GM23338 (cell line): ENCODE measurements at regions not wholly inside any gene's neighbourhood (a gene's known extent, or its start where the extent isn't known, plus 50 kb on each side); places are given as distances from the start of the nearest gene placed in this dataset.

ENCODE experiments used
- ATAC-seq: fragments of 200-7000 bp; cut with Tn5 transposase; 3 replicates; pipeline ENCODE4 v1.9.1; 2020
- DNase-seq: peaks from one replicate; pipeline ENCODE4 v3.0.0-alpha.2; 2015; ENCODE audit warnings: low spot score
- H2AFZ ChIP-seq: fragments of 200-600 bp; sonication (generic); 2 replicates; pipeline ENCODE4 v1.8.0; 2016; ENCODE audit warnings: antibody characterized with exemption, mild to moderate bottlenecking, moderate library complexity
- H3F3A ChIP-seq: fragments of 200-600 bp; sonication (generic); replicated peaks from 2 replicates; pipeline ENCODE4 v1.8.0; 2017; ENCODE audit warnings: antibody characterized with exemption, mixed run types, low read depth
- H3K27ac ChIP-seq: fragments of 200-600 bp; sonication (generic); 2 replicates; pipeline ENCODE4 v1.6.1; 2016; ENCODE audit warnings: low read depth
- H3K27me3 ChIP-seq: fragments of 200-600 bp; sonication (generic); 2 replicates; pipeline ENCODE4 v1.8.0; 2016; ENCODE audit warnings: mild to moderate bottlenecking, mixed run types, moderate library complexity; ENCODE audit not compliant: insufficient read depth
- H3K36me3 ChIP-seq: fragments of 200-600 bp; sonication (generic); 2 replicates; pipeline ENCODE4 v1.8.0; 2016; ENCODE audit warnings: mild to moderate bottlenecking; ENCODE audit not compliant: insufficient read depth
- H3K4me1 ChIP-seq: fragments of 200-600 bp; sonication (generic); 2 replicates; pipeline ENCODE4 v1.8.0; 2016; ENCODE audit warnings: mild to moderate bottlenecking, moderate library complexity; ENCODE audit not compliant: insufficient read depth
- H3K4me2 ChIP-seq: fragments of 200-600 bp; sonication (generic); 2 replicates; pipeline ENCODE4 v1.7.1; 2017; ENCODE audit warnings: mixed run types
- H3K4me3 ChIP-seq: fragments of 200-600 bp; sonication (generic); 2 replicates; pipeline ENCODE4 v1.6.1; 2016; ENCODE audit warnings: mixed run types
- H3K79me2 ChIP-seq: fragments of 200-600 bp; sonication (generic); replicated peaks from 2 replicates; pipeline ENCODE4 v1.8.0; 2017; ENCODE audit warnings: mild to moderate bottlenecking; ENCODE audit not compliant: insufficient read depth
- H3K9me2 ChIP-seq: fragments of 200-600 bp; sonication (generic); 2 replicates; pipeline ENCODE4 v1.8.0; 2017; ENCODE audit not compliant: insufficient read depth
- H4K20me1 ChIP-seq: fragments of 200-600 bp; sonication (generic); replicated peaks from 2 replicates; pipeline ENCODE4 v1.8.0; 2017; ENCODE audit warnings: mild to moderate bottlenecking; ENCODE audit not compliant: insufficient read depth
- H3K27ac Mint-ChIP-seq: 2 replicates; pipeline ENCODE4 v1.8.0; 2020; ENCODE audit warnings: inconsistent platforms, mild to moderate bottlenecking, moderate library complexity, mixed read lengths
- H3K27me3 Mint-ChIP-seq: 3 replicates; pipeline ENCODE4 v1.8.0; 2022; ENCODE audit warnings: low read depth, mild to moderate bottlenecking, moderate library complexity, mixed read lengths, inconsistent platforms; ENCODE audit not compliant: insufficient read depth, poor library complexity
- H3K36me3 Mint-ChIP-seq: 3 replicates; pipeline ENCODE4 v1.8.0; 2021; ENCODE audit warnings: low read depth, mild to moderate bottlenecking, inconsistent platforms, moderate library complexity, mixed read lengths
- H3K4me1 Mint-ChIP-seq: 3 replicates; pipeline ENCODE4 v1.8.0; 2020; ENCODE audit warnings: mild to moderate bottlenecking, inconsistent platforms, mixed read lengths
- H3K4me3 Mint-ChIP-seq: 3 replicates; pipeline ENCODE4 v1.8.0; 2021; ENCODE audit warnings: moderate library complexity, mild to moderate bottlenecking, inconsistent platforms, mixed read lengths
- H3K9me3 Mint-ChIP-seq: 3 replicates; pipeline ENCODE4 v1.8.0; 2020; ENCODE audit warnings: moderate library complexity, mild to moderate bottlenecking, inconsistent platforms, mixed read lengths
- CREB1 ChIP-seq: fragments of 250-450 bp; sonication (Bioruptor Pico); IDR thresholded peaks from 2 replicates; pipeline ENCODE4 v1.5.0; 2020; ENCODE audit warnings: low read depth, mild to moderate bottlenecking, moderate library complexity
- CTCF ChIP-seq, 2 experiments: fragments of 200-600 bp in 1 of 2; sonication (generic) in 1 of 2; conservative IDR thresholded peaks; 2 replicates each; pipeline versions ENCODE4 v1.5.1 to v1.6.1; 2016 to 2017; ENCODE audit warnings: antibody characterized with exemption in 2 of 2, low read depth in 2 of 2, mild to moderate bottlenecking in 2 of 2, moderate library complexity in 1 of 2
- EZH2 ChIP-seq: fragments of 200-600 bp; sonication (generic); IDR thresholded peaks from one replicate; pipeline ENCODE4 v1.8.0; 2017; ENCODE audit warnings: antibody characterized with exemption, mild to moderate bottlenecking, low read depth; ENCODE audit not compliant: unreplicated experiment
- JUNB ChIP-seq: IDR thresholded peaks from one replicate; pipeline ENCODE4 v1.6.1; 2016; ENCODE audit warnings: antibody characterized with exemption; ENCODE audit not compliant: unreplicated experiment
- STAT1 ChIP-seq: IDR thresholded peaks from one replicate; pipeline ENCODE4 v1.6.1; 2016; ENCODE audit warnings: antibody characterized with exemption; ENCODE audit not compliant: unreplicated experiment
- TF ChIP-seq, protein P1 (sequence below): IDR thresholded peaks from 2 replicates; pipeline ENCODE4 v1.6.1; 2016; ENCODE audit warnings: antibody characterized with exemption
- TF ChIP-seq, protein P2 (sequence below): fragments of 250-450 bp; sonication (Bioruptor Pico); IDR thresholded peaks from 2 replicates; pipeline ENCODE4 v1.5.0; 2020; ENCODE audit warnings: mild to moderate bottlenecking, moderate library complexity

DNA sequence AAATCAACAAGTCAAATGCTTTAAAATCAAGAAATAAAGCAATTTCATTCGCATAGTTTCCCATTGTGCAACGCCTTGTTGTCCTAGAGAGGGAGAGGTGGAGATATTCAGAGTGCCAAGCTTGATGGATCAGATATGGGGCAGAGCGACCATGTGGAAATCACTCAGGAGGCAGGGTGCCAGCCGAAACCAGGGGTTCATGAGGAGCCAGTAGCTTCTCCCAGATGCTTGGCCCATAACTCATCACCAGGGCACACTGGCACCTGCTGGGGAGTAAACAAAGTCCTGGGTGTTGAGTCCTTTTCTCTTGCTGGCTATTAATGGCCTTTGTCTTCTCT lies 53.0 kb upstream of the ASAP2 start:
- Histone ChIP-seq H3K4me1 (peaks cover 5% of the 10 kb centered on the region; the same call in 1 of the 2 replicates), H3K27ac (no peak overlapping the region), H3K9me2 (peaks cover 4% of the 10 kb centered on the region; the same call in 1 of the 2 replicates), H3K4me3 (no peak overlapping the region), H3K4me2 (no peak overlapping the region), H2AFZ (peak overlapping the region; percentile 66; the same call in 1 of the 2 replicates), H3K36me3 (no peaks in the 10 kb centered on the region), H3F3A (no peaks in the 10 kb centered on the region), H3K27me3 (no peaks in the 10 kb centered on the region), H3K79me2 (no peaks in the 10 kb centered on the region), H4K20me1 (no peaks in the 10 kb centered on the region)
- ATAC-seq (no peak), DNase-seq (no peak)
- no peak overlapping the region for H3K27ac Mint-ChIP-seq
- no peaks in the 10 kb centered on the region for H3K9me3 Mint-ChIP-seq
- peaks cover 19% of the 10 kb centered on the region for H3K27me3 Mint-ChIP-seq
- TF ChIP-seq CREB1 (CRISPR knock-in tag) (no peak), CTCF (conservative IDR thresholded peaks at IDR 0.05; ENCODE audit: low read depth in 2 of 2) (no peak), STAT1 (no peak), EZH2 (no peak), JUNB (no peak)
- TF ChIP-seq, protein P1, sequence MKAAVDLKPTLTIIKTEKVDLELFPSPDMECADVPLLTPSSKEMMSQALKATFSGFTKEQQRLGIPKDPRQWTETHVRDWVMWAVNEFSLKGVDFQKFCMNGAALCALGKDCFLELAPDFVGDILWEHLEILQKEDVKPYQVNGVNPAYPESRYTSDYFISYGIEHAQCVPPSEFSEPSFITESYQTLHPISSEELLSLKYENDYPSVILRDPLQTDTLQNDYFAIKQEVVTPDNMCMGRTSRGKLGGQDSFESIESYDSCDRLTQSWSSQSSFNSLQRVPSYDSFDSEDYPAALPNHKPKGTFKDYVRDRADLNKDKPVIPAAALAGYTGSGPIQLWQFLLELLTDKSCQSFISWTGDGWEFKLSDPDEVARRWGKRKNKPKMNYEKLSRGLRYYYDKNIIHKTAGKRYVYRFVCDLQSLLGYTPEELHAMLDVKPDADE = no peak
- peaks cover 12% of the 10 kb centered on the region for H3K4me1 Mint-ChIP-seq
- H3K4me3 Mint-ChIP-seq = no peak overlapping the region
- no peaks in the 10 kb centered on the region for H3K36me3 Mint-ChIP-seq

DNA sequence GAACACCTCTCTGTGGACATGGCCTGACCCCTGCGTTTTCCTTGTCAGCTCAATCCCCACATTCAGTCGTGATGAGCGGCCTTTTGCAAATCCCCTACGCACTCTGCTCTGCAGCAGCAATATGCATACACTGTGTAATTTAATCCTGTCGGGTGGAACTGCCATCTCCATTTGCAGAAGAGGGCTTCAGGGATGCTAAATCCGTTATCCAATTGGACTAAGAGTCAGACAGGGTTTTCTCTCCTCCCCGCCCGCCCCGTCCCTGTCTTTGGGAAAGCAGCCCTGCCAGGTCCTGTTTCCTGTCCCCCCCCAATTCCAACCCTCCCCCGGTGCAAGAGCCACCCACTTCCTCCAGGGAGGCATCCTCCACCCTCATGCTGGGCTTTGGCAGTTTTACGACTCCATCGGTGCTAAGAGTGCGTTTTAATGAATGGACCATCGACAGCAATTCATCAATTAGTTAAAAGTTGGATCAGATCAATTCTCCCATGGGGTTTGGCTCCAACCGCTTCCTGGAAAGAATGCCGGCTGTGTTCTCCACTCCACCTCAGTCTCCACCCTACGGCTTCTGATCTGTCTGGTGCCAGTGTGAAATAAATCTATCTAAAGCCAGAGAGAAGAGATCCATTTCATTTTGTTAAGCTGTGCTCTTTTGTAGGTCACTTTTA lies 53.5 kb upstream of the ASAP2 start:
- Histone ChIP-seq H3K4me3 (no peak overlapping the region), H3K4me2 (no peak overlapping the region), H3K9me2 (peaks cover 4% of the 10 kb centered on the region; the same call in 1 of the 2 replicates), H3F3A (no peaks in the 10 kb centered on the region), H3K36me3 (no peaks in the 10 kb centered on the region), H3K4me1 (peaks cover 5% of the 10 kb centered on the region; the same call in 1 of the 2 replicates), H3K27me3 (no peaks in the 10 kb centered on the region), H4K20me1 (no peaks in the 10 kb centered on the region), H2AFZ (peak overlapping the region; percentile 66; the same call in 1 of the 2 replicates), H3K27ac (no peak overlapping the region), H3K79me2 (no peaks in the 10 kb centered on the region)
- H3K36me3 Mint-ChIP-seq = no peaks in the 10 kb centered on the region
- H3K4me1 Mint-ChIP-seq = peaks cover 12% of the 10 kb centered on the region
- H3K27me3 Mint-ChIP-seq = peaks cover 19% of the 10 kb centered on the region
- no peak overlapping the region for H3K4me3 Mint-ChIP-seq
- no peak for ATAC-seq
- no peak overlapping the region for H3K27ac Mint-ChIP-seq
- no peak for DNase-seq
- no peaks in the 10 kb centered on the region for H3K9me3 Mint-ChIP-seq
- TF ChIP-seq JUNB (no peak), CTCF (conservative IDR thresholded peaks at IDR 0.05; ENCODE audit: low read depth in 2 of 2) (no peak)
- TF ChIP-seq, protein P2, sequence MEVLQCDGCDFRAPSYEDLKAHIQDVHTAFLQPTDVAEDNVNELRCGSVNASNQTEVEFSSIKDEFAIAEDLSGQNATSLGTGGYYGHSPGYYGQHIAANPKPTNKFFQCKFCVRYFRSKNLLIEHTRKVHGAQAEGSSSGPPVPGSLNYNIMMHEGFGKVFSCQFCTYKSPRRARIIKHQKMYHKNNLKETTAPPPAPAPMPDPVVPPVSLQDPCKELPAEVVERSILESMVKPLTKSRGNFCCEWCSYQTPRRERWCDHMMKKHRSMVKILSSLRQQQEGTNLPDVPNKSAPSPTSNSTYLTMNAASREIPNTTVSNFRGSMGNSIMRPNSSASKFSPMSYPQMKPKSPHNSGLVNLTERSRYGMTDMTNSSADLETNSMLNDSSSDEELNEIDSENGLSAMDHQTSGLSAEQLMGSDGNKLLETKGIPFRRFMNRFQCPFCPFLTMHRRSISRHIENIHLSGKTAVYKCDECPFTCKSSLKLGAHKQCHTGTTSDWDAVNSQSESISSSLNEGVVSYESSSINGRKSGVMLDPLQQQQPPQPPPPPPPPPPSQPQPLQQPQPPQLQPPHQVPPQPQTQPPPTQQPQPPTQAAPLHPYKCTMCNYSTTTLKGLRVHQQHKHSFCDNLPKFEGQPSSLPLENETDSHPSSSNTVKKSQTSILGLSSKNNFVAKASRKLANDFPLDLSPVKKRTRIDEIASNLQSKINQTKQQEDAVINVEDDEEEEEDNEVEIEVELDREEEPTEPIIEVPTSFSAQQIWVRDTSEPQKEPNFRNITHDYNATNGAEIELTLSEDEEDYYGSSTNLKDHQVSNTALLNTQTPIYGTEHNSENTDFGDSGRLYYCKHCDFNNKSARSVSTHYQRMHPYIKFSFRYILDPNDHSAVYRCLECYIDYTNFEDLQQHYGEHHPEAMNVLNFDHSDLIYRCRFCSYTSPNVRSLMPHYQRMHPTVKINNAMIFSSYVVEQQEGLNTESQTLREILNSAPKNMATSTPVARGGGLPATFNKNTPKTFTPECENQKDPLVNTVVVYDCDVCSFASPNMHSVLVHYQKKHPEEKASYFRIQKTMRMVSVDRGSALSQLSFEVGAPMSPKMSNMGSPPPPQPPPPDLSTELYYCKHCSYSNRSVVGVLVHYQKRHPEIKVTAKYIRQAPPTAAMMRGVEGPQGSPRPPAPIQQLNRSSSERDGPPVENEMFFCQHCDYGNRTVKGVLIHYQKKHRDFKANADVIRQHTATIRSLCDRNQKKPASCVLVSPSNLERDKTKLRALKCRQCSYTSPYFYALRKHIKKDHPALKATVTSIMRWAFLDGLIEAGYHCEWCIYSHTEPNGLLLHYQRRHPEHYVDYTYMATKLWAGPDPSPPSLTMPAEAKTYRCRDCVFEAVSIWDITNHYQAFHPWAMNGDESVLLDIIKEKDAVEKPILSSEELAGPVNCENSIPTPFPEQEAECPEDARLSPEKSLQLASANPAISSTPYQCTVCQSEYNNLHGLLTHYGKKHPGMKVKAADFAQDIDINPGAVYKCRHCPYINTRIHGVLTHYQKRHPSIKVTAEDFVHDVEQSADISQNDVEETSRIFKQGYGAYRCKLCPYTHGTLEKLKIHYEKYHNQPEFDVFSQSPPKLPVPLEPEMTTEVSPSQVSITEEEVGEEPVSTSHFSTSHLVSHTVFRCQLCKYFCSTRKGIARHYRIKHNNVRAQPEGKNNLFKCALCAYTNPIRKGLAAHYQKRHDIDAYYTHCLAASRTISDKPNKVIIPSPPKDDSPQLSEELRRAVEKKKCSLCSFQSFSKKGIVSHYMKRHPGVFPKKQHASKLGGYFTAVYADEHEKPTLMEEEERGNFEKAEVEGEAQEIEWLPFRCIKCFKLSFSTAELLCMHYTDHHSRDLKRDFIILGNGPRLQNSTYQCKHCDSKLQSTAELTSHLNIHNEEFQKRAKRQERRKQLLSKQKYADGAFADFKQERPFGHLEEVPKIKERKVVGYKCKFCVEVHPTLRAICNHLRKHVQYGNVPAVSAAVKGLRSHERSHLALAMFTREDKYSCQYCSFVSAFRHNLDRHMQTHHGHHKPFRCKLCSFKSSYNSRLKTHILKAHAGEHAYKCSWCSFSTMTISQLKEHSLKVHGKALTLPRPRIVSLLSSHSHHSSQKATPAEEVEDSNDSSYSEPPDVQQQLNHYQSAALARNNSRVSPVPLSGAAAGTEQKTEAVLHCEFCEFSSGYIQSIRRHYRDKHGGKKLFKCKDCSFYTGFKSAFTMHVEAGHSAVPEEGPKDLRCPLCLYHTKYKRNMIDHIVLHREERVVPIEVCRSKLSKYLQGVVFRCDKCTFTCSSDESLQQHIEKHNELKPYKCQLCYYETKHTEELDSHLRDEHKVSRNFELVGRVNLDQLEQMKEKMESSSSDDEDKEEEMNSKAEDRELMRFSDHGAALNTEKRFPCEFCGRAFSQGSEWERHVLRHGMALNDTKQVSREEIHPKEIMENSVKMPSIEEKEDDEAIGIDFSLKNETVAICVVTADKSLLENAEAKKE (CRISPR knock-in tag) = no peak
